Hepatocyte (in vitro differentiated cells): ENCODE measurements at regions not wholly inside any gene's neighbourhood (a gene's known extent, or its start where the extent isn't known, plus 50 kb on each side); places are given as distances from the start of the nearest gene placed in this dataset.

Source experiments
- DNase-seq: peaks from one replicate; pipeline ENCODE4 v3.0.0-alpha.2; 2016; ENCODE audit warnings: low spot score
- H2AFZ ChIP-seq: fragments of 200-600 bp; sonication (generic); 2 replicates; pipeline ENCODE4 v1.6.0; 2016; ENCODE audit warnings: antibody characterized with exemption, mild to moderate bottlenecking
- H3K27ac ChIP-seq: fragments of 200-600 bp; sonication (generic); 2 replicates; pipeline ENCODE4 v1.5.1; 2016; ENCODE audit warnings: mild to moderate bottlenecking
- H3K27me3 ChIP-seq: fragments of 200-600 bp; sonication (generic); 2 replicates; pipeline ENCODE4 v1.6.1; 2016
- H3K36me3 ChIP-seq: fragments of 200-600 bp; sonication (generic); replicated peaks from 2 replicates; pipeline ENCODE4 v1.5.1; 2016; ENCODE audit warnings: low read depth; ENCODE audit not compliant: insufficient read depth
- H3K4me1 ChIP-seq: fragments of 200-600 bp; sonication (generic); 2 replicates; pipeline ENCODE4 v1.5.1; 2016; ENCODE audit warnings: mild to moderate bottlenecking, moderate library complexity; ENCODE audit not compliant: insufficient read depth
- H3K4me2 ChIP-seq: fragments of 200-600 bp; sonication (generic); 2 replicates; pipeline ENCODE4 v1.6.0; 2016
- H3K4me3 ChIP-seq: fragments of 200-600 bp; sonication (generic); 2 replicates; pipeline ENCODE4 v1.5.1; 2016; ENCODE audit warnings: mild to moderate bottlenecking
- H3K79me2 ChIP-seq: fragments of 200-600 bp; sonication (generic); 2 replicates; pipeline ENCODE4 v1.6.0; 2017; ENCODE audit warnings: mild to moderate bottlenecking
- H3K9me2 ChIP-seq: fragments of 200-600 bp; sonication (generic); replicated peaks from 2 replicates; pipeline ENCODE4 v1.6.0; 2017; ENCODE audit warnings: mild to moderate bottlenecking; ENCODE audit not compliant: insufficient read depth
- H3K9me3 ChIP-seq: fragments of 200-600 bp; sonication (generic); 2 replicates; pipeline ENCODE4 v1.5.1; 2016; ENCODE audit warnings: low read depth, mild to moderate bottlenecking
- H4K20me1 ChIP-seq: fragments of 200-600 bp; sonication (generic); 2 replicates; pipeline ENCODE4 v1.6.0; 2016; ENCODE audit warnings: mild to moderate bottlenecking; ENCODE audit not compliant: insufficient read depth, poor library complexity, severe bottlenecking
- CTCF ChIP-seq: fragments of 200-600 bp; sonication (generic); IDR thresholded peaks from 2 replicates; pipeline ENCODE4 v1.5.1; 2016; ENCODE audit warnings: antibody characterized with exemption, mild to moderate bottlenecking; ENCODE audit not compliant: poor library complexity
- EZH2 ChIP-seq: fragments of 200-600 bp; sonication (generic); IDR thresholded peaks from 2 replicates; pipeline ENCODE4 v1.6.1; 2016; ENCODE audit warnings: antibody characterized with exemption, mild to moderate bottlenecking, borderline replicate concordance
- EZH2phosphoT487 ChIP-seq: fragments of 200-600 bp; sonication (generic); IDR thresholded peaks from one replicate; pipeline ENCODE4 v1.6.1; 2018; ENCODE audit warnings: antibody characterized with exemption, mild to moderate bottlenecking, low read depth, moderate library complexity; ENCODE audit not compliant: unreplicated experiment, severe bottlenecking
- WGBS: methylation state at CpG from one replicate; pipeline ENCODE4 v1.1.6; 2016; ENCODE audit warnings: low lambda C conversion rate; ENCODE audit errors: missing lambda C conversion rate; 5-methylcytosine and 5-hydroxymethylcytosine counted together

GRCh38 chr5:124044613-124045012, 532.6 kb downstream of the CSNK1G3 start:
- WGBS = 94% methylated on average over 2 of the region's 2 CpGs
- no peaks in the 10 kb centered on the region for H4K20me1 ChIP-seq
- DNase-seq = no peak
- TF ChIP-seq EZH2 (no peak), EZH2phosphoT487 (no peak), CTCF (no peak)
- no peak overlapping the region for H2AFZ ChIP-seq
- no peaks in the 10 kb centered on the region for H3K4me1 ChIP-seq
- no peaks in the 10 kb centered on the region for H3K36me3 ChIP-seq
- no peak overlapping the region for H3K4me2 ChIP-seq
- no peaks in the 10 kb centered on the region for H3K9me3 ChIP-seq
- no peaks in the 10 kb centered on the region for H3K9me2 ChIP-seq
- no peak overlapping the region for H3K27ac ChIP-seq
- H3K27me3 ChIP-seq = no peaks in the 10 kb centered on the region
- H3K4me3 ChIP-seq = no peak overlapping the region
- no peaks in the 10 kb centered on the region for H3K79me2 ChIP-seq

- no peak overlapping the region for H2AFZ ChIP-seq
- no peak for TF ChIP-seq CTCF
- no peak for TF ChIP-seq EZH2
- TF ChIP-seq EZH2phosphoT487 = no peak
Measured at GRCh38 chr5:124043456-124043855, 531.5 kb downstream of the CSNK1G3 start.

GRCh38 chr5:124040799-124041198, 528.8 kb downstream of the CSNK1G3 start:
- no peaks in the 10 kb centered on the region for H3K27me3 ChIP-seq

More at GRCh38 chr5:124043456-124043855, 531.5 kb downstream of the CSNK1G3 start:
- H3K4me3 ChIP-seq = no peak overlapping the region
- no peaks in the 10 kb centered on the region for H3K9me2 ChIP-seq
- no peak overlapping the region for H3K4me2 ChIP-seq
- no peaks in the 10 kb centered on the region for H3K36me3 ChIP-seq
- 100% methylated on average over 1 of the region's 1 CpG for WGBS
- H3K9me3 ChIP-seq = no peaks in the 10 kb centered on the region
- H4K20me1 ChIP-seq = no peaks in the 10 kb centered on the region
- no peak overlapping the region for H3K27ac ChIP-seq
- no peak for DNase-seq
- H3K79me2 ChIP-seq = no peaks in the 10 kb centered on the region
- no peaks in the 10 kb centered on the region for H3K27me3 ChIP-seq
- no peaks in the 10 kb centered on the region for H3K4me1 ChIP-seq

More at GRCh38 chr5:124040799-124041198, 528.8 kb downstream of the CSNK1G3 start:
- no peak overlapping the region for H2AFZ ChIP-seq
- 60% methylated on average over 3 of the region's 3 CpGs for WGBS
- no peak overlapping the region for H3K27ac ChIP-seq
- no peaks in the 10 kb centered on the region for H3K4me1 ChIP-seq
- H3K4me3 ChIP-seq = no peak overlapping the region
- no peaks in the 10 kb centered on the region for H3K9me2 ChIP-seq
- no peaks in the 10 kb centered on the region for H3K9me3 ChIP-seq
- no peaks in the 10 kb centered on the region for H3K79me2 ChIP-seq
- H3K4me2 ChIP-seq = no peak overlapping the region
- TF ChIP-seq EZH2phosphoT487 (no peak), EZH2 (no peak), CTCF (no peak)
- H3K36me3 ChIP-seq = no peaks in the 10 kb centered on the region
- no peaks in the 10 kb centered on the region for H4K20me1 ChIP-seq
- no peak for DNase-seq
